GM20000 (cell line): ENCODE measurements at regions not wholly inside any gene's neighbourhood (a gene's known extent, or its start where the extent isn't known, plus 50 kb on each side); places are given as distances from the start of the nearest gene placed in this dataset.

Experiments
- DNase-seq: peaks from one replicate; pipeline ENCODE4 v3.0.0; 2012; ENCODE audit warnings: low spot score
- CTCF ChIP-seq: IDR thresholded peaks from 2 replicates; pipeline ENCODE4 v1.5.1; 2012; ENCODE audit warnings: mild to moderate bottlenecking, control low read depth; ENCODE audit errors: extremely low read depth, missing control alignments

DNA sequence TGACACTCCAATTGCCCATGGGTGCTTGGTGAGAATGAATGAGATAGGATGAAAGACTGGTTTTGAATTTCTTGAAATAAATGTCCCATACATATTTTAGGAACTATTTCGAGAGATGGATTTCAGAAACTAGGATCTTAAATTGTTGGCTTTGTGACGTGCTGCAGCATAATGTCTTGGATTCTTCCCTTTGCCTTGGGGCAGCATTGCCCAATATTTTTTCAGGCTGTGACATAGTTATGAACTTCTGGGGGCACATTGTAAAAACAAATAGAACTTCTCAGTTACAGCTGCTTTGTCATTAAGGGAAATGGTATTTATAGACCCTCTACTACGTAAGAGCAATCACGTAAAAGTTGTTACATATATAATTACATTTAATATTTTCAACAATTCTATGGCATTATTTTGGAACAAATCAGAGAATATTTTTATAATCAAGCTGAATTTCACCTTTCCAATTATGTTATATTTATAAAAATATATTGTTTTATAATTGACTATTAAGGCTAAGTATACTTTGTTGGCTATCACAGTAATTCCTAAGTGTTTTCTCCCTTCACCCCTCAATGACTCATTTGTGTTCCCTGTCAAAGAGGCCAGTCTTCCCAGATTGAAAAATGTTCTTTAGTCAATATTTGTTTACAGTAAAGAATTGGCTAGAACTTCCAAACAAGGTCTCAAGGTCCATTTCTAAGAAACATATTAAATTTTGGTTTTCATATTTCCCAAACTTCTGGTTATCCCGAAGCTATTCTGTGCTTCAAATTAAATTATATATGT, 1388.3 kb upstream of the ACO1 start:
- TF ChIP-seq CTCF = no peak
- no peak for DNase-seq

- TF ChIP-seq CTCF = no peak
- no peak for DNase-seq
These were observed 1387.7 kb upstream of the ACO1 start for GRCh38 chr9:30996761-30997160.

- no peak for DNase-seq
- no peak for TF ChIP-seq CTCF
These were observed 1387.2 kb upstream of the ACO1 start for GRCh38 chr9:30997291-30997690.

GRCh38 chr9:31005086-31005665, 1379.3 kb upstream of the ACO1 start:
- no peak for TF ChIP-seq CTCF
- no peak for DNase-seq

- DNase-seq = no peak
- no peak for TF ChIP-seq CTCF
These were observed 1371.1 kb upstream of the ACO1 start for GRCh38 chr9:31013371-31013770.

GRCh38 chr9:31023847-31024246, 1360.6 kb upstream of the ACO1 start:
- no peak for DNase-seq
- no peak for TF ChIP-seq CTCF

DNA sequence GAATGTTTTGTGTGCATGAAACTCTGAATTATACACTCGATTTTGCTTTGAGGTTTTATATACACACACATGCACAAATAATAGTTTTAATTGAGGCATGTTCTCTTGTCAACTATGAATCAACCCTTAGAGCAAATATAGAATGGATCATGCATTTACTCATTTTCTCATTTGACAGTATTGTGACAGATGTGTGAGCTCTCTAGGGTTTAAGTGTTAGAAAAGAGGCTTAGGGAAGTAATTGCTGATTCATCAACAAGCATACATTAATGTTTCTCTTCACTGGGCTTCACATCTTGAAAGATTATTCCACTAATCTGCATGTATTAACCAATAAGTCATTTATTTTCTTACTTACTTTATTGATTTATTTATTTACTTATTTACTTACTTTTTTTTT, 1356.8 kb upstream of the ACO1 start:
- DNase-seq = no peak
- no peak for TF ChIP-seq CTCF
